C1 segment of cervical spinal cord (tissue), 14 donors: ENCODE measurements at regions not wholly inside any gene's neighbourhood (a gene's known extent, or its start where the extent isn't known, plus 50 kb on each side); places are given as distances from the start of the nearest gene placed in this dataset.
A peak's percentile ranks its signal among the peaks of the same experiment; 100 is the strongest.

ENCODE experiments used
- DNase-seq, 14 donors: peaks; one replicate each; lab custom pipeline; 2025; lab: John Stamatoyannopoulos, UW

DNA sequence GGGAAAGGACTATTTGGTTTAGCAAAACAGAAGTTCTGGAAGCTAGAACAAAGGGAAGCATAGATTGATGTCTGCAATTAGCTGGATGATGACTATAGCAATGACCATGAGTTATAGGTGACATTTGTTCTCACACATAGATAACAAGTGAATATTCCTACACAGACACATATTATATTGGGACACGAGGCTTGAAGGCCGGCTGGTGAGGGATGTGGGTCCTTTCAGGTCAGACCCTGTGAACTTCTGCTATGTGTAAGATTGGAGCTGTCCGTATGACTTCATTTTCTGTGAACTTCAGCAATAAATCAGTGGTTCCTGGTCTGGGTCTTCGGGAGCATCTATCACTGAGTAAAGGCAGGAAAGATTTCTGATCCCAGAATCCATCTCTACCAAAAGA, 253.6 kb upstream of the CFAP20DC start:
- DNase-seq, result no peak

- no peak for DNase-seq
Observed at GRCh38 chr3:59302442-59302841, 252.6 kb upstream of the CFAP20DC start.

DNA sequence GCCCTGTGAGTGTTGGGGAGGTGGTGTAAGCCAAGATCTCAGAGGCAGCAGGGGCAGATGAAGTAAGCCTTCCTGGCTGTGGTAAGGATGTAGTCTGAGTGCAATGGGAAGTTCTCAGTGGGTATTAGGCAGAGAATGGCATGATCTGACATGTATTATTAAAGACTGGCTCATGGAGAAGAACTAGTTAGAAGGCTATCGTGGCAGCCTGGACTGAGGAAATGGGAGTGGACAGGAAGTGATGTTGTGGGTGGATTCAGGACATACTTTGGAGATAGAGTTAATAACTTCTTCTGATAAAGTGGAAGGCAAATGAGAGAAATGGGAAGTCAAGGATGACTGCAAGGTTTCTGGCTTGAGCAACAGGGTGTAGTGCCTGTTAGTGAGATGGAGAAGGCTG, 250.9 kb upstream of the CFAP20DC start:
- DNase-seq, result no peak

DNA sequence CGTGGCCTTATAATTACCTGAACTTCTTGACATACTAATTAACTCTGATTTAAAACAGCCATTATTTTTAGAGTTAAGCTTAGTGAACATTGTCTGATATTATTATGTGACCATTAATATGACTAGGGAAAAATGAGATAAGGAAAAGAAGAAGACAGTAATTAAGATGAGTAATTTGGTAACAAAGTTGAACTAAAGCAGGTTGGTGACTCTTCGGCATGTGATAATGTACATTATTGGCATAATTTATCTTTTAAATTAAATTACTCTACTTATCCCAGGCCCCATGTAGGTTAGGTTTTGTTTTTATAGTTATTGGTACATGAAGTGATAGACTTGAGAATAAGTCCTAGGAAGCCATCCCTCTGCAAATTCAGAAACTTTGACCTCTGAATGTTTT, 249.7 kb upstream of the CFAP20DC start:
- no peak for DNase-seq

- peak in 1 of 14 donors; percentile 64 for DNase-seq
Observed at GRCh38 chr3:59290358-59290757, 240.5 kb upstream of the CFAP20DC start.

DNA sequence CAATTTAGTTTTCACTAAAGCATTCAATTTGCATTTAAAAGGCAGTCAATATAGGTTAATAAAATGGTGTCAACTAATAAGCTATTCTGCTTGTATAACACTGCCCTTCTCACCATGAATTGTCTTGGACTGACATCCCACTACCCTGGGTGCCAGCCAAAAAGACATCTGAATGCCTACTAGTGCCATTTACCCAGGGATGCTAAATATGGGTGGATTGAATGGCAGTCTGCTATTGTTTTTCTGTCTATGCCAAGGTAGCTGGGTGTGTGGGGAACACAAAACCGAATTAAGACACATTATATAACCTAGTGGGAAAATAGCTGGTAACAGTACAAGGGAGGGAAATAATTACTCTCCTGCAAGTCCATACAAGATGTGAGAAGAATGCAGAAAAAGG, 240.0 kb upstream of the CFAP20DC start:
- DNase-seq, result peak in 1 of 14 donors; percentile 92

DNA sequence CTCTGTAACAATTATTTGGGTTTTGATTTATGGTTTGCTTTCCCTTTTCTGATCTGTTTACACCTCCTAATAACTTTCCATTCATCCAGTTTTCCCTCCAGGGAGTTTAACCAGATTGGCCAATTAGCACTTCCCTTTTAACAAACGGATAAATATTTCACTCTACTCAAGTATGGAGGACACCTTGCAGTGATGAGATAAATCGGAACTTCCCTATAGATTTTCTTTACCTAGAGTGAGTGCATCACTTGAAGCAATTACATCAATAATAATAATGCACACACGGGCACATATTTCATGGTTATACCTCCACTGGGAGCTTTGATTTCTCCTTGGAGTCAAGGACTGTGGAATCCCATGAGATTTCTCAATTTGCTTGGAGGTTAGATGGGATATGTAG, 239.1 kb upstream of the CFAP20DC start:
- DNase-seq, result no peak

DNA sequence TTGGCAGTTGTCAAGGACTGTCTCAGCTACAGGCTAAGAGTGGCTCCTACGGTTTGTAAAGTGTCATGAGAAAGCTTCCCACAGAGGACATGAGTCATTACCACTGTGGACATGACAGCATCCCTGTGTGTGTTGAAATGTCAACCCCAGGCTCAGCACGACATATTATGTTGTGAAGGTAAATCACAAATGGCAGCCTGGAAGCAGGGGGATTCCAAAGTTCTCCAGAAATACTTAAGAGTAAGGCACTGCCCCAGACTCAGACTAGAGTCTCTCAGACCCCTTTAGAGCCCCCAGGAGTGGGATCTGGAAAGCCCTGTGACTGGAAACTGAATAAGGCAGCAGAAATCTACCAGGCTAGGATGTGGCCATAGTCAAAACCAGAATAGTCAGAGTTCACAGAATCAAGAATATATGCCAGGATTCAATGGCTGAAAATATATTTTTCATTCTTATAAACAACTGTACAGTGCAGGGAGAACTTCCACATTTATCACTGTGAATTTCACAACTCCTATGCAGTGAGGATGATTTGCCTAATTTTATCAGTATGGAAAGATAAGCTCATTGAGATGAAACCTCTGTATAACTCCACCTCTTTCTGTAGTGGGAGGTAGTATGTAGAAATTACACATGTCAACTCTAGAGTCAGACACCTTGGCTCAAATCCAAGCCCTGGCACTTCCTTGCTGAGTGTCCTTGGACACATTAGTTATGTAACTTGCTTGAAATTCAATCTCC, 237.1 kb upstream of the CFAP20DC start:
- DNase-seq, result peak in 1 of 14 donors; percentile 4

- no peak for DNase-seq
Observed at GRCh38 chr3:59285560-59285959, 235.7 kb upstream of the CFAP20DC start.

DNA sequence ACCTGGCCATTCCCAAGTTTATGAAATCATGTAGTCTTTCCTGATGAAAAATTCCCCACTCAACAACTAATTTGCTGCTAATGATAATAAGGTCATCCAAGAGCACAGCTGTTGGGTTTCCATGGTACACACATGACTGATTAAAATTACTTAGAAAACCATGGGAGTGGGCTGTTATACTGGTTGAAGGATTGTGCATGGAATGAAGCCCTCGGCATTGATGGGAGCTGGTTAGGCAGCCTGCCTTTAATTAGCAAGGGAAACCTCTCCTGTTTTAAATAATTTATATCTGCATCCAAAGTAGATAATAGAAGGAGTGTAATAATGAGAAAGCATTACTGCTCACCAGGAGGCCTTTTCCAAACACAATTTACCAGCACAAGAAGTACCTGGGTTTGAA, 235.1 kb upstream of the CFAP20DC start:
- no peak for DNase-seq

GRCh38 chr3:59280113-59280512, 230.3 kb upstream of the CFAP20DC start:
- DNase-seq, result no peak

GRCh38 chr3:59277816-59278215, 228.0 kb upstream of the CFAP20DC start:
- DNase-seq, result no peak

GRCh38 chr3:59277201-59277600, 227.4 kb upstream of the CFAP20DC start:
- no peak for DNase-seq

GRCh38 chr3:59273976-59274375, 224.2 kb upstream of the CFAP20DC start:
- no peak for DNase-seq

- DNase-seq, result no peak
Observed at GRCh38 chr3:59271971-59272370, 222.1 kb upstream of the CFAP20DC start.

- no peak for DNase-seq
Observed at GRCh38 chr3:59270921-59271320, 221.1 kb upstream of the CFAP20DC start.

GRCh38 chr3:59270209-59270608, 220.4 kb upstream of the CFAP20DC start:
- DNase-seq, result no peak

DNA sequence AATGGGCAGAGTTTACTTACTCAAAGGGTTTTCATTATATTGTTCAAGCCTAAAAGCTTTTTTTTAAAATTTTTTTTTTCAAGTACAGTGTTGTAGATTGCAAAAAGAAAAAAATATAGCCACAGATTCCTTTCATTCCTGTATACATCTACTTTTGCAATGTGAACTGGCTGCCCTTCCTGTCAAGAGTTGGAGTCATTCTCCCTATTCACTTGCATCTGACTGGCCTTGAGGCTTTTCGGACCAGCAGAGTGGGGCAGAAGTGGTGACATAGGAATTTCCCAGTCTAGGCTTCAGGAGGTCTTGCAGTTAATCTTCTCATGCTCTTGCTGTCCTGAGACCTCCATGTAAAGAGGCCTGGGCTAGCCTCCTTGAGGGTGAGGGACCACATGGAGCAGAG, 218.3 kb upstream of the CFAP20DC start:
- no peak for DNase-seq

DNA sequence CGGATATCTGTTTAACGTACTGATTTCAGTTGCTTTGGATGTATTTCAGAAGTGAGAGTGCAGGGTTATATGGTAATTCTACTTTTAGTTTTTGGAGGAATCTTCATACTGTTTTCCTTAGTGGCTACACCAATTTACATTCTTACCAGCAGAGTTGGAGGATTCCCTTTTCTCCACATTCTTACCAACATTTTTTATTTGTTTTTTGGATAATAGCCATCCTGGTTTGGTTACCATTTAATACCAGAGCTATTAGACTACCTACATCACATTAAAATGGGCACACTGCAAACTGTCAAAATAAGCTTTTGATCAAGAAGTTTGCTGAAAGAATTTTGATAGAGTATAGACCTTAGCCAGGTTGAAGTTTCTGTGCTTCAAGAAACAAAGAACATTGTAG, 217.2 kb upstream of the CFAP20DC start:
- DNase-seq, result no peak

DNA sequence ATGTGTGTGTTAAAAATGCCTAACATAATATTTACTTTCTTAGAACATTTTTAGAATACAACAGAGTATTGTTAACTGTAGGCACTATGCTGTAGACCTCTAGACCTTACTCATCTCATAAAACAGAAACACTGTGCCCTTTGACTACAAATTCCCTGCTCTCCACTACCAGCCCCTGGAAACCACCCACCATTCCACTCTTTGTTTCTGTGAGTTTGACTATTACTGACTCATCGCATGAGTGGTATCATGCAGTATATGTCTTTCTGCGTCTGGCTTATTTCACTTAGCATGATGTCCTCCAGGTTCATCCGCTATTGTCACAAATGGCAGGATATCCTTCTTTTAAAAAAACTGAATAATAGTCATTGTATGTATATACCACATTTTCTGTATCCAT, 216.7 kb upstream of the CFAP20DC start:
- DNase-seq, result no peak

DNA sequence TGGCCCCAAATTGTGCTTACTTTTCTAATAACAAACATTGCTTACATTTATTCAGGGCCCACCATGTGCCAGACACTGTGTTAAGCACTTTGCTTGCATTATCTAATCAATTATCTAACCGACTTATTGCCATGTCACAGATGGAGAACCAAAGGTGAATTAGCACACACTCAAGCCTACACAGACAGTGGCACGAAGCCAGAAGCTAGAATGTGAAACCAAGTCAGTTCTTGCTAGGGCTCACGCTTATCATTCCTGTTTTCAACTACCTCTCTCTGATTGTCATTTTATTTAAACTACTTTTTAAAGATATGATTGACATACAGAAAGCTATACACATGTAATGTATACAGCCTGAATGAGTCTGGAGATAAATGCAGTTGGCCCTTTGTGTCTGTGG, 215.7 kb upstream of the CFAP20DC start:
- no peak for DNase-seq

GRCh38 chr3:59264366-59264765, 214.5 kb upstream of the CFAP20DC start:
- no peak for DNase-seq

DNA sequence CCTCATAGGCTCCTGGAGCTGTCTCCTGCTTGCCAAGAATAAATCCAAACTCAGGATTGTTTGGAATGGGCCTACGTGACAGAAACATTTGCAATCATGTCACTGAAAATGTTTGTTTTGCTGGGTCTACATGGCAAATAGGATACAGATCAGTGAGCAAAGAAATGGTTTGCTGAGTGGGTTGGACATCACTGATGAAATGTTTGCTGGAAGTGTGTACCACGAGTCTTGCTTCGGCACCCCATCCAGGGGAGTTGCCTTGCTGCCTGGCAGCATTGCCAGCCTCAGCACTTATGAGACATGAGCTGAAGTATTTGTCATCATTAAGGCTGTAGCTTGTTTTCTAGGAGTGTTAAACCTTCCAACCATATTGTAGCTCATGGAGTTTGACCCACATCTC, 213.3 kb upstream of the CFAP20DC start:
- DNase-seq, result no peak

GRCh38 chr3:59262076-59262498, 212.3 kb upstream of the CFAP20DC start:
- no peak for DNase-seq
